Stimulated activated naive CD8-positive, alpha-beta T cell treated with anti-CD3 and anti-CD28 coated beads, Interleukin-15, amount 100 ng/mL, for 72 hours (primary cell): ENCODE measurements at regions not wholly inside any gene's neighbourhood (a gene's known extent, or its start where the extent isn't known, plus 50 kb on each side); places are given as distances from the start of the nearest gene placed in this dataset.
"Not testable (repeated sequence)": the region's sequence is repeated elsewhere in the genome, so short reads cannot be mapped to it uniquely, and the experiment has no call there.

Experiments used
- ATAC-seq: fragments of 150-1000 bp; cut with Tn5 transposase; 2 replicates; pipeline ENCODE4 v1.10.0; 2021; ENCODE audit warnings: mild to moderate bottlenecking, moderate library complexity
- DNase-seq, 2 donors: peaks; one replicate each; pipeline ENCODE4 v3.0.0; 2021 to 2022
- H3K27ac Mint-ChIP-seq, 2 donors: one replicate each; pipeline ENCODE4 v1.8.0; 2022; ENCODE audit warnings: mild to moderate bottlenecking in 2 of 2, mixed read lengths in 2 of 2, moderate library complexity in 2 of 2
- H3K27me3 Mint-ChIP-seq: one replicate; pipeline ENCODE4 v1.8.0; 2022; ENCODE audit warnings: mixed read lengths
- H3K4me1 Mint-ChIP-seq: one replicate; pipeline ENCODE4 v1.8.0; 2022; ENCODE audit warnings: mild to moderate bottlenecking, mixed read lengths
- H3K4me3 Mint-ChIP-seq, 2 donors: one replicate each; pipeline ENCODE4 v1.8.0; 2022; ENCODE audit warnings: mild to moderate bottlenecking in 2 of 2, mixed read lengths in 2 of 2, moderate library complexity in 1 of 2
- H3K9me3 Mint-ChIP-seq, 2 donors: one replicate each; pipeline ENCODE4 v1.8.0; 2022; ENCODE audit warnings: mixed read lengths in 2 of 2

GRCh38 chr3:135650309-135650708 lies 315.2 kb upstream of the PPP2R3A start:
- no peak for DNase-seq
- Mint-ChIP-seq H3K9me3 (peaks cover 12 to 35% of the 10 kb centered on the region in 2 donors), H3K27ac (no peak overlapping the region), H3K4me3 (no peak overlapping the region), H3K27me3 (no peaks in the 10 kb centered on the region), H3K4me1 (no peaks in the 10 kb centered on the region)
- no peak for ATAC-seq

- Mint-ChIP-seq H3K4me3 (no peak overlapping the region), H3K9me3 (peaks cover 18 to 24% of the 10 kb centered on the region in 2 donors), H3K27ac (no peak overlapping the region), H3K4me1 (no peaks in the 10 kb centered on the region), H3K27me3 (no peaks in the 10 kb centered on the region)
- no peak for DNase-seq
- ATAC-seq = no peak
These were observed 313.1 kb upstream of the PPP2R3A start for GRCh38 chr3:135652388-135652787.

- H3K27me3 Mint-ChIP-seq = no peaks in the 10 kb centered on the region
- H3K27ac Mint-ChIP-seq = no peak overlapping the region
- H3K4me1 Mint-ChIP-seq = no peaks in the 10 kb centered on the region
- ATAC-seq = no peak
- H3K9me3 Mint-ChIP-seq = peaks cover 8 to 11% of the 10 kb centered on the region in 2 donors
- no peak for DNase-seq
- H3K4me3 Mint-ChIP-seq = no peak overlapping the region
These were observed 310.2 kb upstream of the PPP2R3A start for GRCh38 chr3:135655328-135655727.

- not testable (repeated sequence) for H3K9me3 Mint-ChIP-seq, H3K27ac Mint-ChIP-seq, H3K27me3 Mint-ChIP-seq, DNase-seq, H3K4me3 Mint-ChIP-seq, ATAC-seq, H3K4me1 Mint-ChIP-seq
These were observed 307.1 kb upstream of the PPP2R3A start for GRCh38 chr3:135658451-135658850.

GRCh38 chr3:135667061-135667460 lies 298.5 kb upstream of the PPP2R3A start:
- peaks cover 12 to 15% of the 10 kb centered on the region in 2 donors for H3K9me3 Mint-ChIP-seq
- no peak overlapping the region for H3K4me3 Mint-ChIP-seq
- no peak overlapping the region for H3K27ac Mint-ChIP-seq
- no peak for ATAC-seq
- no peaks in the 10 kb centered on the region for H3K27me3 Mint-ChIP-seq
- H3K4me1 Mint-ChIP-seq = no peaks in the 10 kb centered on the region
- DNase-seq = no peak

GRCh38 chr3:135674508-135674907 lies 291.0 kb upstream of the PPP2R3A start:
- peaks cover 10 to 20% of the 10 kb centered on the region in 2 donors for H3K9me3 Mint-ChIP-seq
- H3K4me1 Mint-ChIP-seq = no peaks in the 10 kb centered on the region
- H3K27me3 Mint-ChIP-seq = no peaks in the 10 kb centered on the region
- H3K27ac Mint-ChIP-seq = peak overlapping the region in 1 of 2 donors; percentile 75
- DNase-seq (no peak), ATAC-seq (no peak)
- H3K4me3 Mint-ChIP-seq = no peak overlapping the region

- Mint-ChIP-seq H3K4me3 (no peak overlapping the region), H3K9me3 (peaks cover 8 to 16% of the 10 kb centered on the region in 2 donors), H3K27me3 (no peaks in the 10 kb centered on the region), H3K4me1 (no peaks in the 10 kb centered on the region), H3K27ac (no peak overlapping the region)
- DNase-seq (no peak), ATAC-seq (no peak)
These were observed 287.1 kb upstream of the PPP2R3A start for GRCh38 chr3:135678386-135678785.

GRCh38 chr3:135688003-135688402 lies 277.5 kb upstream of the PPP2R3A start:
- no peak overlapping the region for H3K27ac Mint-ChIP-seq
- no peak for DNase-seq
- H3K9me3 Mint-ChIP-seq = peaks cover 0 to 4% of the 10 kb centered on the region in 2 donors

GRCh38 chr3:135690664-135691063 lies 274.9 kb upstream of the PPP2R3A start:
- ATAC-seq (no peak), DNase-seq (no peak)
- H3K4me1 Mint-ChIP-seq = no peaks in the 10 kb centered on the region
- no peaks in the 10 kb centered on the region for H3K27me3 Mint-ChIP-seq
- peaks cover 0 to 4% of the 10 kb centered on the region in 2 donors for H3K9me3 Mint-ChIP-seq
- no peak overlapping the region for H3K27ac Mint-ChIP-seq
- no peak overlapping the region for H3K4me3 Mint-ChIP-seq

More at GRCh38 chr3:135688003-135688402, 277.5 kb upstream of the PPP2R3A start:
- ATAC-seq = no peak
- Mint-ChIP-seq H3K4me3 (no peak overlapping the region), H3K27me3 (no peaks in the 10 kb centered on the region), H3K4me1 (no peaks in the 10 kb centered on the region)

GRCh38 chr3:135691240-135691639 lies 274.3 kb upstream of the PPP2R3A start:
- no peak for DNase-seq

GRCh38 chr3:135694142-135694541 lies 271.4 kb upstream of the PPP2R3A start:
- no peak overlapping the region for H3K27ac Mint-ChIP-seq
- H3K4me3 Mint-ChIP-seq = no peak overlapping the region
- ATAC-seq (no peak), DNase-seq (no peak)
- H3K27me3 Mint-ChIP-seq = no peaks in the 10 kb centered on the region
- no peaks in the 10 kb centered on the region for H3K9me3 Mint-ChIP-seq
- H3K4me1 Mint-ChIP-seq = no peaks in the 10 kb centered on the region

More at GRCh38 chr3:135691240-135691639, 274.3 kb upstream of the PPP2R3A start:
- Mint-ChIP-seq H3K27ac (no peak overlapping the region), H3K27me3 (no peaks in the 10 kb centered on the region), H3K4me3 (no peak overlapping the region), H3K9me3 (peaks cover 0 to 4% of the 10 kb centered on the region in 2 donors), H3K4me1 (no peaks in the 10 kb centered on the region)
- ATAC-seq = no peak

GRCh38 chr3:135699741-135700140 lies 265.8 kb upstream of the PPP2R3A start:
- DNase-seq (no peak), ATAC-seq (no peak)
- H3K27me3 Mint-ChIP-seq = no peaks in the 10 kb centered on the region
- H3K4me3 Mint-ChIP-seq = no peak overlapping the region
- no peaks in the 10 kb centered on the region for H3K4me1 Mint-ChIP-seq
- no peak overlapping the region for H3K27ac Mint-ChIP-seq
- H3K9me3 Mint-ChIP-seq = peaks cover 0 to 6% of the 10 kb centered on the region in 2 donors

GRCh38 chr3:135706758-135707375 lies 258.7 kb upstream of the PPP2R3A start:
- ATAC-seq (no peak), DNase-seq (no peak)
- Mint-ChIP-seq H3K4me3 (no peak overlapping the region), H3K4me1 (no peaks in the 10 kb centered on the region), H3K27ac (no peak overlapping the region), H3K9me3 (peaks cover 0 to 13% of the 10 kb centered on the region in 2 donors), H3K27me3 (no peaks in the 10 kb centered on the region)

GRCh38 chr3:135719449-135719848 lies 246.1 kb upstream of the PPP2R3A start:
- no peaks in the 10 kb centered on the region for H3K27me3 Mint-ChIP-seq
- H3K4me3 Mint-ChIP-seq = no peak overlapping the region
- H3K4me1 Mint-ChIP-seq = no peaks in the 10 kb centered on the region
- H3K27ac Mint-ChIP-seq = no peak overlapping the region
- ATAC-seq = no peak
- peaks cover 14 to 18% of the 10 kb centered on the region in 2 donors for H3K9me3 Mint-ChIP-seq
- DNase-seq = no peak

- Mint-ChIP-seq H3K27ac (no peak overlapping the region), H3K4me3 (no peak overlapping the region), H3K9me3 (peaks cover 27 to 64% of the 10 kb centered on the region in 2 donors), H3K27me3 (no peaks in the 10 kb centered on the region), H3K4me1 (no peaks in the 10 kb centered on the region)
- ATAC-seq = no peak
- no peak for DNase-seq
These were observed 237.4 kb upstream of the PPP2R3A start for GRCh38 chr3:135728007-135728721.

- Mint-ChIP-seq H3K4me3 (no peak overlapping the region), H3K4me1 (no peaks in the 10 kb centered on the region), H3K27me3 (no peaks in the 10 kb centered on the region), H3K27ac (no peak overlapping the region), H3K9me3 (peaks cover 29 to 53% of the 10 kb centered on the region in 2 donors)
- ATAC-seq (no peak), DNase-seq (no peak)
These were observed 234.0 kb upstream of the PPP2R3A start for GRCh38 chr3:135731546-135731945.
